HUES48 (cell line): ENCODE measurements at regions not wholly inside any gene's neighbourhood (a gene's known extent, or its start where the extent isn't known, plus 50 kb on each side); places are given as distances from the start of the nearest gene placed in this dataset.

Source experiments
- H3K27ac ChIP-seq: one replicate; pipeline ENCODE4 v1.7.0; 2013; ENCODE audit warnings: low read depth, low read length, inconsistent platforms
- H3K27me3 ChIP-seq: 2 replicates; pipeline ENCODE4 v1.6.1; 2013; ENCODE audit warnings: mild to moderate bottlenecking, low read length; ENCODE audit not compliant: control insufficient read depth, insufficient read depth
- H3K36me3 ChIP-seq: 2 replicates; pipeline ENCODE4 v1.6.1; 2013; ENCODE audit warnings: low read length; ENCODE audit not compliant: control insufficient read depth, insufficient read depth
- H3K4me1 ChIP-seq: 2 replicates; pipeline ENCODE4 v1.6.1; 2013; ENCODE audit warnings: mild to moderate bottlenecking, low read length; ENCODE audit not compliant: control insufficient read depth, insufficient read depth
- H3K4me3 ChIP-seq: 2 replicates; pipeline ENCODE4 v1.5.1; 2013; ENCODE audit warnings: mild to moderate bottlenecking, low read depth, low read length
- H3K9ac ChIP-seq: 2 replicates; pipeline ENCODE4 v1.6.1; 2013; ENCODE audit warnings: mild to moderate bottlenecking, low read depth, low read length, moderate library complexity
- H3K9me3 ChIP-seq: 2 replicates; pipeline ENCODE4 v1.6.1; 2013; ENCODE audit warnings: low read length; ENCODE audit not compliant: control insufficient read depth, insufficient read depth

GRCh38 chr11:19403196-19403895 lies 162.6 kb upstream of the E2F8 start:
- H3K9ac ChIP-seq = no peak overlapping the region
- H3K36me3 ChIP-seq = no peaks in the 10 kb centered on the region
- H3K4me3 ChIP-seq = no peak overlapping the region
- H3K4me1 ChIP-seq = no peaks in the 10 kb centered on the region
- H3K27ac ChIP-seq = no peak overlapping the region
- H3K27me3 ChIP-seq = no peaks in the 10 kb centered on the region
- no peaks in the 10 kb centered on the region for H3K9me3 ChIP-seq

GRCh38 chr11:19400296-19400695 lies 159.6 kb upstream of the E2F8 start:
- Histone ChIP-seq H3K9me3 (no peaks in the 10 kb centered on the region), H3K4me1 (no peaks in the 10 kb centered on the region; the same call in 1 of the 2 replicates), H3K4me3 (no peak overlapping the region), H3K36me3 (no peaks in the 10 kb centered on the region), H3K27ac (no peak overlapping the region), H3K9ac (no peak overlapping the region), H3K27me3 (no peaks in the 10 kb centered on the region)

GRCh38 chr11:19398772-19399527 lies 158.2 kb upstream of the E2F8 start:
- H3K27ac ChIP-seq = no peak overlapping the region
- no peaks in the 10 kb centered on the region for H3K9me3 ChIP-seq
- H3K27me3 ChIP-seq = no peaks in the 10 kb centered on the region
- H3K9ac ChIP-seq = no peak overlapping the region
- H3K36me3 ChIP-seq = no peaks in the 10 kb centered on the region
- H3K4me3 ChIP-seq = no peak overlapping the region
- no peaks in the 10 kb centered on the region; the same call in 1 of the 2 replicates for H3K4me1 ChIP-seq

GRCh38 chr11:19398273-19398672 lies 157.5 kb upstream of the E2F8 start:
- Histone ChIP-seq H3K36me3 (no peaks in the 10 kb centered on the region), H3K9ac (no peak overlapping the region), H3K4me3 (no peak overlapping the region), H3K27ac (no peak overlapping the region), H3K27me3 (no peaks in the 10 kb centered on the region), H3K4me1 (no peaks in the 10 kb centered on the region; the same call in 1 of the 2 replicates), H3K9me3 (no peaks in the 10 kb centered on the region)

- H3K36me3 ChIP-seq = no peaks in the 10 kb centered on the region
- H3K27me3 ChIP-seq = no peaks in the 10 kb centered on the region
- no peaks in the 10 kb centered on the region for H3K9me3 ChIP-seq
- H3K4me1 ChIP-seq = no peaks in the 10 kb centered on the region; the same call in 1 of the 2 replicates
- H3K27ac ChIP-seq = no peak overlapping the region
- no peak overlapping the region for H3K4me3 ChIP-seq
- no peak overlapping the region for H3K9ac ChIP-seq
These were observed 154.3 kb upstream of the E2F8 start for GRCh38 chr11:19395050-19395449.

- no peaks in the 10 kb centered on the region for H3K27me3 ChIP-seq
- H3K4me3 ChIP-seq = no peak overlapping the region
- H3K9me3 ChIP-seq = no peaks in the 10 kb centered on the region
- H3K27ac ChIP-seq = no peak overlapping the region
- H3K9ac ChIP-seq = no peak overlapping the region
- H3K36me3 ChIP-seq = no peaks in the 10 kb centered on the region
- no peaks in the 10 kb centered on the region; the same call in 1 of the 2 replicates for H3K4me1 ChIP-seq
These were observed 153.8 kb upstream of the E2F8 start for GRCh38 chr11:19394525-19395016.

- Histone ChIP-seq H3K4me3 (no peak overlapping the region), H3K4me1 (no peaks in the 10 kb centered on the region; the same call in 1 of the 2 replicates), H3K9ac (no peak overlapping the region), H3K27ac (no peak overlapping the region), H3K27me3 (no peaks in the 10 kb centered on the region), H3K36me3 (no peaks in the 10 kb centered on the region), H3K9me3 (no peaks in the 10 kb centered on the region)
These were observed 153.2 kb upstream of the E2F8 start for GRCh38 chr11:19393941-19394340.

- no peak overlapping the region for H3K27ac ChIP-seq
- H3K4me3 ChIP-seq = no peak overlapping the region
- H3K4me1 ChIP-seq = no peaks in the 10 kb centered on the region; the same call in 1 of the 2 replicates
These were observed 152.2 kb upstream of the E2F8 start for GRCh38 chr11:19392847-19393518.

GRCh38 chr11:19392321-19392720 lies 151.6 kb upstream of the E2F8 start:
- no peaks in the 10 kb centered on the region; the same call in 1 of the 2 replicates for H3K4me1 ChIP-seq
- H3K27me3 ChIP-seq = no peaks in the 10 kb centered on the region
- H3K4me3 ChIP-seq = no peak overlapping the region
- H3K9me3 ChIP-seq = no peaks in the 10 kb centered on the region
- no peaks in the 10 kb centered on the region for H3K36me3 ChIP-seq
- no peak overlapping the region for H3K9ac ChIP-seq
- H3K27ac ChIP-seq = no peak overlapping the region

More at GRCh38 chr11:19392847-19393518, 152.2 kb upstream of the E2F8 start:
- no peaks in the 10 kb centered on the region for H3K36me3 ChIP-seq
- no peaks in the 10 kb centered on the region for H3K27me3 ChIP-seq
- H3K9ac ChIP-seq = no peak overlapping the region
- no peaks in the 10 kb centered on the region for H3K9me3 ChIP-seq

- H3K27ac ChIP-seq = no peak overlapping the region
- no peak overlapping the region for H3K4me3 ChIP-seq
- no peak overlapping the region for H3K9ac ChIP-seq
- H3K27me3 ChIP-seq = no peaks in the 10 kb centered on the region
- no peaks in the 10 kb centered on the region for H3K9me3 ChIP-seq
- H3K4me1 ChIP-seq = no peaks in the 10 kb centered on the region; the same call in 1 of the 2 replicates
- H3K36me3 ChIP-seq = no peaks in the 10 kb centered on the region
These were observed 150.9 kb upstream of the E2F8 start for GRCh38 chr11:19391652-19392051.
